IPS DF 19.7 (cell line): ENCODE measurements at regions not wholly inside any gene's neighbourhood (a gene's known extent, or its start where the extent isn't known, plus 50 kb on each side); places are given as distances from the start of the nearest gene placed in this dataset.
"Not testable (repeated sequence)": the region's sequence is repeated elsewhere in the genome, so short reads cannot be mapped to it uniquely, and the experiment has no call there.

ENCODE experiments used
- DNase-seq: peaks from one replicate; pipeline ENCODE4 v3.0.0-alpha.2; 2013; ENCODE audit warnings: low read depth, low spot score

DNA sequence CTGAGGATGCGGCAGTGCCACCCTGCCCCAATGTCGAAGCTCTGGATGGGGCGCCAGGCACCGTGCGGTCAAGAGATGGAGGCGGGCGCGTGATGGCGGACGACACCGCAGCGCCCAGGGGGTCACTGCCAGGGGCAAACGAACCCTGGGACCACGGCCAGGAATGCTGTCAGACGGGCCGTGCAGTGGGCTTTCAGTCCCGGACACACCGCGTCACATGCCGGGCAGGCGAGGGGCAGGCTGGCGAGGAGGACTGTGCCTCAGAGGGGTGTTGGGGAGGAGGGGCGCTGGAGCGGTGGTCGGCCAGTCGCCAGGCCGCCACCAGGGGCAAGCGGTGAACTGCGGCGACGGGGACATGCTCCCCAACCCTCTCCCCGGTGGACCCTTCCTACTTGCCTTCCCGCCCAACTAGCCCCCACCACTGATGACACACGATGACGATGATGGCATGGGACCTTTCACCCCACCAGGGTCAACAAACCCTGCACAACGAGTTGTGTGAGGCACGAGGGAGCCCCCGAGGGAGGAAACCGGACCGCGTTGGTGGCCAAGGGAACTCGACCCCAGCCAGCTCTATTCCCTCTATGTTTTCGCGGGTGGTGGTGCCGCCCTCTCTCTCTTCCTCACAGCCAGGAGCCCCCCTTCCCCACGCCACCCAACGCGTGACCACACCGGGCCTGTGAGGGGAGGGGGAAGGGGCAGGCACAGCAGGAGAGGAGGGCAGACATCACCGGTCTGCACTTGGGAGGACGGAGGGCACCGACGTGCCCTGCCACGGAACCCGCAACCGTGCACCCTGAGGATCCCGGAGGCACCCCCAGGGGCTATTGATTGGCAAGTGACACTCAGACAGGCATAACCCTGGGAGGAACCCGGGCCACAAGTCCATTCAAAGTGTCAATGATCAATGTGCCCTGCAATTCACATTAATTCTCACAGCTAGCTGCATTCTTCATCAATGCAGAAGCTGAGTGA, 1960.9 kb upstream of the DEFB115 start:
- DNase-seq: no peak

DNA sequence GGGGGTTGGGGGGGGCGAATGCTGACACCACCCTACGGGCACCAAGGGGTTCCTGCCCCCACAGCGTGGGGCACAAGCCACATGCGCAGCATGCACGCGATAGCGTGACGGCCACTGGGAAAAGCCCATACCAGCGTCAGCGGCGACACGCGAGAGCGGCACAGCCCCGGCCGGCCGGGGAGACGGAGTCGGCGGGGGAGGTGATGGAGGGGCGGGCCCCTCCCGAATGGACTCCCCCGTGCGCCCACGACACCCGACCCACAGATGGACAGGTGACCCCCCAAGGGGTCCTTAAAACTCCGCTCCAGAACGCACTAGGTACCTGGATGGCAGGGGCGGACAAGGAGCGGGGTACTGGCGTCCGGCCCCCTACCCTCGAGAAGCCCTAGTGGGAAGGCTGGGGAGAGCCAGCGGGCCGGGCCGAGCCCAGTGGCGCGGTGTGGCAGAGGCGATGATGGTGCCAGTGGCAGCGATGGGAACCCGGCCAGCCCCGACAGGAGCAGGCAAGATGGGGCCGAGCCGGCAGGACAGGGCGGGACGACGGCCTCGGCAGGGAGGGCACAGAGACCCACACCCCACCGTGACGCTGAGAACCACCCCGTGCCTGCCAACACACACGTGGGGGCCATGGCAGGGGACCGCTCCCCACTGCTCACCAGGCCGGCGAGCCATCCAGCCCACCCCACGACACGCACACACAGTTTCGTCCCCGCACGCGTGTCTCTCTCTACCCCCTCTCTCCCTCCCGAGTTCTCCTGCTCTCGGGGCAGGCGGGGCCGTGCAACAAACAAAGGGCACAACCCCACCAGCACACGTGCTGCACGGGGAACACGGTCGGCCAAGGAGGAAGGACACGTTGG, 1959.8 kb upstream of the DEFB115 start:
- DNase-seq: no peak

DNA sequence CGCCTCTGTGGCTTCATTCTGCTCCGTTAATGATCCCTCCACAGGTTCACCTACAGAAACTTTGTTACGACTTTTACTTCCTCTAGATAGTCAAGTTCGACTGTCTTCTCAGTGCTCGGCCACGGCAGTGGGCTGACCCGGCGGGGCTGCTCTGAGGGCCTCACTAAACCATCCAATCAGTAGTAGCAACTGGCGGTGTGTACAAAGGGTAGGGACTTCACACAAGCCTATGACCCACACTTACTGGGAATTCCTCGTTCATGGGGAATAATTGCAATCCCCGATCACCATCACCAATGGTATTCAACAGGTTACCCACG, 1959.2 kb upstream of the DEFB115 start:
- no peak for DNase-seq

- DNase-seq: peak; percentile 28
Observed at GRCh38 chr20:29298759-29299613, 1958.5 kb upstream of the DEFB115 start.

GRCh38 chr20:29299811-29300578, 1957.5 kb upstream of the DEFB115 start:
- no peak for DNase-seq

- DNase-seq: no peak
Observed at GRCh38 chr20:29300579-29301551, 1956.6 kb upstream of the DEFB115 start.

GRCh38 chr20:29301624-29302259, 1955.7 kb upstream of the DEFB115 start:
- DNase-seq: no peak

GRCh38 chr20:29302979-29303644, 1954.4 kb upstream of the DEFB115 start:
- DNase-seq: no peak

- DNase-seq: no peak
Observed at GRCh38 chr20:29306390-29307072, 1950.9 kb upstream of the DEFB115 start.

DNA sequence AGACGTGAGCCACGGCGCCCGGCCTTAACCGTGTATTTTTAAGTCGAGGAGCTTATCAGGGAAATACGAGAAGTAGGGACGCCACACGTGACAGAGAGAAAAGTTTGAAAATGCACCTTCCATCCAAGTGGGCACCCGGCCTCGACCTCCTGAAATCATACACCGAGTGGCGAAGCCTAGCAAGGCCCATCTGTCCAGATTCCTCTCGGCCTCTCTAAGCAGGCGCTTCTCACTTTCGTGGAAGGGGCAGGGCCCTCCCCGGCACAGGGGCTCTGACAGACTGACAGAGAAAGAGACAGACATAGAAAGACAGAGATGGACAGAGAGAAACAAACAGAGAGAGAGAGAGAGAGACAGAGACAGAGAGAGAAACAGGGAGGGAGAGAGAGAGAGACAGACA, 1950.0 kb upstream of the DEFB115 start:
- DNase-seq: not testable (repeated sequence)

- DNase-seq: not testable (repeated sequence)
Observed at GRCh38 chr20:29308956-29309355, 1948.5 kb upstream of the DEFB115 start.

GRCh38 chr20:29309481-29309880, 1948.0 kb upstream of the DEFB115 start:
- not testable (repeated sequence) for DNase-seq

GRCh38 chr20:29311046-29311445, 1946.4 kb upstream of the DEFB115 start:
- not testable (repeated sequence) for DNase-seq

GRCh38 chr20:29312679-29313078, 1944.8 kb upstream of the DEFB115 start:
- DNase-seq: not testable (repeated sequence)

- no peak for DNase-seq
Observed at GRCh38 chr20:29313481-29313880, 1944.0 kb upstream of the DEFB115 start.

GRCh38 chr20:29314294-29314693, 1943.2 kb upstream of the DEFB115 start:
- no peak for DNase-seq

GRCh38 chr20:29318871-29319461, 1938.5 kb upstream of the DEFB115 start:
- DNase-seq: no peak

DNA sequence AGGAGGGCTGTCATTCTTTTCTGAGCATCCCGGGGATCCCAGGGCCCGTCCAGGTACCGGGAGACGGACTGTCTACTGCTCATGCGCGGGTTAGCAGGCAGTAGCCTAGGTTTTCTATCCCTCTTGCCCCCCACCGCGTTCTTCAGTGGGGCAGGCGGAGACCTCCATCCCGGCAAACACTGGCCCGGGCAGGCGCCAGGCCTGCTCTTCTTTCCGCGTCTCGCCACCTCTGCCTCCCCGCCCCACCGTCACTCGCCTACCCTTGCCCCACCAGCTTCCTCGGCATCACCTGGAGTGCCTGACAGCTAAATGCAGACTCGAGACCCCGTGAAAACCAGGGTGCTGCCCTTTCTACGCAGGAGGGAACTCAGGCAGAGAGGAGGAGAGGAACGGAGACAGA, 1937.7 kb upstream of the DEFB115 start:
- DNase-seq: no peak
